HFF-Myc (cell line): ENCODE measurements at regions not wholly inside any gene's neighbourhood (a gene's known extent, or its start where the extent isn't known, plus 50 kb on each side); places are given as distances from the start of the nearest gene placed in this dataset.

ENCODE experiments used
- DNase-seq: peaks from one replicate; pipeline ENCODE4 v3.0.0-alpha.2; 2011; ENCODE audit warnings: low read depth; ENCODE audit errors: extremely low read depth
- H3K4me3 ChIP-seq: replicated peaks from 2 replicates; pipeline ENCODE4 v1.5.1; 2011; ENCODE audit warnings: low read depth, mild to moderate bottlenecking, control low read depth, low read length
- CTCF ChIP-seq: IDR thresholded peaks from 2 replicates; pipeline ENCODE4 v1.5.1; 2012; ENCODE audit warnings: mild to moderate bottlenecking, low read depth, low read length, control low read depth; ENCODE audit errors: missing control alignments

- TF ChIP-seq CTCF: no peak
- H3K4me3 ChIP-seq: no peak overlapping the region
- no peak for DNase-seq
These were observed 222.2 kb downstream of the LY86 start for GRCh38 chr6:6810727-6811126.

GRCh38 chr6:6811128-6812009 is 222.8 kb downstream of the LY86 start:
- no peak for TF ChIP-seq CTCF
- H3K4me3 ChIP-seq: no peak overlapping the region; the same call in 1 of the 2 replicates
- no peak for DNase-seq

GRCh38 chr6:6812427-6812826 is 223.9 kb downstream of the LY86 start:
- no peak for DNase-seq
- H3K4me3 ChIP-seq: no peak overlapping the region
- no peak for TF ChIP-seq CTCF

GRCh38 chr6:6815732-6816131 is 227.2 kb downstream of the LY86 start:
- no peak overlapping the region for H3K4me3 ChIP-seq
- no peak for DNase-seq
- TF ChIP-seq CTCF: no peak

- no peak overlapping the region for H3K4me3 ChIP-seq
- TF ChIP-seq CTCF: no peak
- DNase-seq: no peak
These were observed 228.2 kb downstream of the LY86 start for GRCh38 chr6:6816716-6817115.

- TF ChIP-seq CTCF: no peak
- H3K4me3 ChIP-seq: no peak overlapping the region
- DNase-seq: no peak
These were observed 229.6 kb downstream of the LY86 start for GRCh38 chr6:6818078-6818639.
